22Rv1 (cell line): ENCODE measurements at regions not wholly inside any gene's neighbourhood (a gene's known extent, or its start where the extent isn't known, plus 50 kb on each side); places are given as distances from the start of the nearest gene placed in this dataset.
"Not testable (repeated sequence)": the region's sequence is repeated elsewhere in the genome, so short reads cannot be mapped to it uniquely, and the experiment has no call there.

Experiments used
- ZFX ChIP-seq: fragments of 450-650 bp; IDR thresholded peaks from 2 replicates; pipeline ENCODE4 v1.6.1; 2017; ENCODE audit warnings: antibody characterized with exemption, borderline replicate concordance
- TF ChIP-seq, protein P1 (sequence below): fragments of 450-650 bp; IDR thresholded peaks from 2 replicates; pipeline ENCODE4 v1.5.1; 2017; ENCODE audit warnings: mild to moderate bottlenecking

DNA sequence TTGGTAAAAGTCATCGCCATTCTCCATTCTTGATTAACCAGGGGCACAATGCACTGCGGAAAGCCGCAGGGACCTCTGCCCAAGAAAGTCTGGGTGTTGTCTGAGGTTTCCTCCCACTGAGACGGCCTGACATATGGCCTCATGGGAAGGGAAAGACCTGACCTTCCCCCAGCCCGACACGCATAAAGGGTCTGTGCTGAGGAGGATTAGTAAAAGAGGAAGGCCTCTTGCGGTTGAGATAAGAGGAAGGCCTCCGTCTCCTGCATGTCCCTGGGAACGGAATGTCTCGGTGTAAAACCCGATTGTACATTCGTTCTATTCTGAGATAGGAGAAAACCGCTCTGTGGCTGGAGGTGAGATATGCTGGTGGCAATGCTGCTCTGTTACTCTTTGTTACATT is 704.3 kb upstream of the NECTIN3 start:
- TF ChIP-seq, protein P1, sequence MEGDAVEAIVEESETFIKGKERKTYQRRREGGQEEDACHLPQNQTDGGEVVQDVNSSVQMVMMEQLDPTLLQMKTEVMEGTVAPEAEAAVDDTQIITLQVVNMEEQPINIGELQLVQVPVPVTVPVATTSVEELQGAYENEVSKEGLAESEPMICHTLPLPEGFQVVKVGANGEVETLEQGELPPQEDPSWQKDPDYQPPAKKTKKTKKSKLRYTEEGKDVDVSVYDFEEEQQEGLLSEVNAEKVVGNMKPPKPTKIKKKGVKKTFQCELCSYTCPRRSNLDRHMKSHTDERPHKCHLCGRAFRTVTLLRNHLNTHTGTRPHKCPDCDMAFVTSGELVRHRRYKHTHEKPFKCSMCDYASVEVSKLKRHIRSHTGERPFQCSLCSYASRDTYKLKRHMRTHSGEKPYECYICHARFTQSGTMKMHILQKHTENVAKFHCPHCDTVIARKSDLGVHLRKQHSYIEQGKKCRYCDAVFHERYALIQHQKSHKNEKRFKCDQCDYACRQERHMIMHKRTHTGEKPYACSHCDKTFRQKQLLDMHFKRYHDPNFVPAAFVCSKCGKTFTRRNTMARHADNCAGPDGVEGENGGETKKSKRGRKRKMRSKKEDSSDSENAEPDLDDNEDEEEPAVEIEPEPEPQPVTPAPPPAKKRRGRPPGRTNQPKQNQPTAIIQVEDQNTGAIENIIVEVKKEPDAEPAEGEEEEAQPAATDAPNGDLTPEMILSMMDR = not testable (repeated sequence)
- TF ChIP-seq ZFX = not testable (repeated sequence)
